Kasumi-1 (cell line): ENCODE measurements at regions not wholly inside any gene's neighbourhood (a gene's known extent, or its start where the extent isn't known, plus 50 kb on each side); places are given as distances from the start of the nearest gene placed in this dataset.
"Not testable (repeated sequence)": the region's sequence is repeated elsewhere in the genome, so short reads cannot be mapped to it uniquely, and the experiment has no call there.

ENCODE experiments used
- DNase-seq, 2 experiments: peaks; one replicate each; lab custom pipeline; 2025; lab: John Stamatoyannopoulos, UW

- DNase-seq: no peak
These were observed 50.3 kb upstream of the ATP6AP2 start for GRCh38 chrX:40530509-40530908.

- no peak for DNase-seq
These were observed 53.2 kb upstream of the ATP6AP2 start for GRCh38 chrX:40527543-40527942.

GRCh38 chrX:40526412-40526811 lies 54.4 kb upstream of the ATP6AP2 start:
- no peak for DNase-seq

- DNase-seq: not testable (repeated sequence)
These were observed 54.9 kb upstream of the ATP6AP2 start for GRCh38 chrX:40525901-40526300.

- DNase-seq: no peak
These were observed 56.3 kb upstream of the ATP6AP2 start for GRCh38 chrX:40524423-40524822.

GRCh38 chrX:40523852-40524251 lies 56.9 kb upstream of the ATP6AP2 start:
- no peak for DNase-seq

- no peak for DNase-seq
These were observed 58.8 kb upstream of the ATP6AP2 start for GRCh38 chrX:40521868-40522450.

- no peak for DNase-seq
These were observed 66.4 kb upstream of the ATP6AP2 start for GRCh38 chrX:40514376-40514775.

- no peak for DNase-seq
These were observed 66.9 kb upstream of the ATP6AP2 start for GRCh38 chrX:40513835-40514234.

- DNase-seq: no peak
These were observed 67.8 kb upstream of the ATP6AP2 start for GRCh38 chrX:40513012-40513411.

GRCh38 chrX:40511258-40511657 lies 69.5 kb upstream of the ATP6AP2 start:
- DNase-seq: no peak

GRCh38 chrX:40508560-40508959 lies 72.2 kb upstream of the ATP6AP2 start:
- no peak for DNase-seq

GRCh38 chrX:40506201-40506985 lies 74.4 kb upstream of the ATP6AP2 start:
- no peak for DNase-seq

- DNase-seq: no peak
These were observed 75.8 kb upstream of the ATP6AP2 start for GRCh38 chrX:40504801-40505605.

- no peak for DNase-seq
These were observed 77.7 kb upstream of the ATP6AP2 start for GRCh38 chrX:40503094-40503493.

GRCh38 chrX:40502688-40503087 lies 78.1 kb upstream of the ATP6AP2 start:
- DNase-seq: no peak

GRCh38 chrX:40501164-40501855 lies 79.5 kb upstream of the ATP6AP2 start:
- no peak for DNase-seq

- no peak for DNase-seq
These were observed 84.0 kb upstream of the ATP6AP2 start for GRCh38 chrX:40496728-40497127.

- DNase-seq: no peak
These were observed 85.1 kb upstream of the ATP6AP2 start for GRCh38 chrX:40495659-40496058.

- no peak for DNase-seq
These were observed 86.8 kb upstream of the ATP6AP2 start for GRCh38 chrX:40494005-40494404.

GRCh38 chrX:40488296-40488695 lies 92.5 kb upstream of the ATP6AP2 start:
- DNase-seq: no peak

GRCh38 chrX:40485973-40486372 lies 94.8 kb upstream of the ATP6AP2 start:
- no peak for DNase-seq
